ENCODE measurements at regions not wholly inside any gene's neighbourhood (a gene's known extent, or its start where the extent isn't known, plus 50 kb on each side); places are given as distances from the start of the nearest gene placed in this dataset.

DNA sequence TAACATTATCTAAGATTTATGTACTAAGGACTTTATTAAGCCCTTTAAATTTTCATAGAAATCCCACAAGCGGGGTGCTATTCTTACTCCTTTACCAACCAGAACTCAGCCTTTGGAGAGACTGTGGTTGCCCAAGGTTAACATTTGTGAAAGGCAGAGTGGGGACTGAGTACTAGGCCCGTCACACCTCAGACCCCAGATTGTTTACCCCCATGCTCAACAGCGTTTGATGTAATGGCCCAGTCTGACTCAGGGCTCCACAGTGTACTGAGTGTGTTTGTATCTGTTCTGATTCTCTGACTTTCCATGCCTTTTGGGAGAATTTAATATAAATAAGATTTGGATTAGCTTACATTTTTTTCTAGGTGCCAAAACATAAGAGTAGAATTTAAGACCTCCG, 110.0 kb downstream of the GAS1 start:
- DNase-seq (ENCODE audit: low read depth) = no peak
- TF ChIP-seq, protein P1, sequence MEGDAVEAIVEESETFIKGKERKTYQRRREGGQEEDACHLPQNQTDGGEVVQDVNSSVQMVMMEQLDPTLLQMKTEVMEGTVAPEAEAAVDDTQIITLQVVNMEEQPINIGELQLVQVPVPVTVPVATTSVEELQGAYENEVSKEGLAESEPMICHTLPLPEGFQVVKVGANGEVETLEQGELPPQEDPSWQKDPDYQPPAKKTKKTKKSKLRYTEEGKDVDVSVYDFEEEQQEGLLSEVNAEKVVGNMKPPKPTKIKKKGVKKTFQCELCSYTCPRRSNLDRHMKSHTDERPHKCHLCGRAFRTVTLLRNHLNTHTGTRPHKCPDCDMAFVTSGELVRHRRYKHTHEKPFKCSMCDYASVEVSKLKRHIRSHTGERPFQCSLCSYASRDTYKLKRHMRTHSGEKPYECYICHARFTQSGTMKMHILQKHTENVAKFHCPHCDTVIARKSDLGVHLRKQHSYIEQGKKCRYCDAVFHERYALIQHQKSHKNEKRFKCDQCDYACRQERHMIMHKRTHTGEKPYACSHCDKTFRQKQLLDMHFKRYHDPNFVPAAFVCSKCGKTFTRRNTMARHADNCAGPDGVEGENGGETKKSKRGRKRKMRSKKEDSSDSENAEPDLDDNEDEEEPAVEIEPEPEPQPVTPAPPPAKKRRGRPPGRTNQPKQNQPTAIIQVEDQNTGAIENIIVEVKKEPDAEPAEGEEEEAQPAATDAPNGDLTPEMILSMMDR (conservative IDR thresholded peaks at IDR 0.05; ENCODE audit: control insufficient read depth, insufficient read depth, low read depth, low read length) = no peak
- no peak overlapping the region for H3K4me3 ChIP-seq (ENCODE audit: control insufficient read depth, low read depth, low read length)

- DNase-seq (ENCODE audit: low read depth) = no peak
- TF ChIP-seq, protein P1 (conservative IDR thresholded peaks at IDR 0.05; ENCODE audit: control insufficient read depth, insufficient read depth, low read depth, low read length) = no peak
- no peak overlapping the region for H3K4me3 ChIP-seq (ENCODE audit: control insufficient read depth, low read depth, low read length)
These were observed 110.5 kb downstream of the GAS1 start for GRCh38 chr9:86836797-86837196.

DNA sequence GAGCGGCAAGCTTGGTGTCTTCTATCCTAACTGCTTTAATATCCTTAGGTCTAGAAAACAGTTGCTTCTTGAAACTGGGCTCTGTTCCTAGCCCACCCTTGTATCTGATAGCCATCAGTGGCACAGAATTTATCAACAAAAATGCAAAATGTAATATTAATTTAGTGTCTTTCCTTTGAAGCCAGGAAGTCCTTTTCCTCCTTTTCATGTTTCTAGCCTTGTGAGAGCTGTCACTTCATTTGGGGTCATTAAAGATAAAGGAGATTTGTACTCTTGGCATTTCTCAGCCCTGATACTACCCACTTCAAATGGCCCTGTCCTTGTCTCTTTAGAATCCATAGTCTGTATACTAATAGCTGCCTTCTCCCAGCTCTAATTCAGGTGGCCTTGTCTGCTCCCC, 111.0 kb downstream of the GAS1 start:
- DNase-seq (ENCODE audit: low read depth) = no peak
- TF ChIP-seq, protein P1 (conservative IDR thresholded peaks at IDR 0.05; ENCODE audit: control insufficient read depth, insufficient read depth, low read depth, low read length) = no peak
- H3K4me3 ChIP-seq (ENCODE audit: control insufficient read depth, low read depth, low read length) = no peak overlapping the region

DNA sequence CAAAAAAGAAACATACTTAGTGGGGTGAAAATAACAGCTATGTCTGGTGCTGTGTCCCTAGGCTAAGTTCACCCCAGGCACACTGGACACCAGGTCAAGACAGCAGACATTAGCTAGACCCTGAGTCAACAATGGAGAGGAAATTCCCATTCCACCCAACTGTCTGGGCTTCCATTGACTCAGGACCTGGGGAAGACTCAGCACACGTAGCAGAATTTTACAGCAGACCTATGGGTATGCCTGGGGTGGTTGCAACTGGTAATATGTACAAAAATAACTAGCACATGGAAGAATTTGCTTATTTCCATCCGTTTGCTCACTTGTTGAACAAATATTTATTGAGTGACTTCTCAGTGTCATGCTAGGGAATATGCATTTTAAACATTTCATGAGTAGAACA, 117.0 kb downstream of the GAS1 start:
- H3K4me3 ChIP-seq (ENCODE audit: control insufficient read depth, low read depth, low read length) = no peak overlapping the region
- TF ChIP-seq, protein P1 (conservative IDR thresholded peaks at IDR 0.05; ENCODE audit: control insufficient read depth, insufficient read depth, low read depth, low read length) = no peak
- no peak for DNase-seq (ENCODE audit: low read depth)

- no peak for DNase-seq (ENCODE audit: low read depth)
- TF ChIP-seq, protein P1 (conservative IDR thresholded peaks at IDR 0.05; ENCODE audit: control insufficient read depth, insufficient read depth, low read depth, low read length) = no peak
- H3K4me3 ChIP-seq (ENCODE audit: control insufficient read depth, low read depth, low read length) = no peak overlapping the region
These were observed 117.7 kb downstream of the GAS1 start for GRCh38 chr9:86829496-86830046.

DNA sequence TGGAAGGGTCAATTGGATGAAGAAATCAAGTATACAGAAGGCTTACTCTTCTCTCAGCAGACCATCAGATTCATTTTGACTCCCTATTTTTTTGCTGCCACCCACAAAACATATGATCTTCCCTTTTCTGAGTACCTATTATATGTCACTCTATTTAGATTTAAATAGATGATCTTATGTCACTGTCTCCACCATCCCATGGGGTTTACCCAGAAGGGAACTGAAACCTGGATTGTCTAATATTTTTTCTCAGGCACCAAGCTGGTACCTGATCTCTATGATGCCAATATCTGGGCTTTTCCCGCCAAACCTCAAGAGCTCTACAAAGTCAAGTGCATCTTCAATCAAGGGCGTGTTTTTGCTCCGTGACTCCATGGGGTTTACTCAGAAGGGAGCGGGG, 118.7 kb downstream of the GAS1 start:
- no peak for DNase-seq (ENCODE audit: low read depth)
- no peak overlapping the region for H3K4me3 ChIP-seq (ENCODE audit: control insufficient read depth, low read depth, low read length)
- TF ChIP-seq, protein P1 (conservative IDR thresholded peaks at IDR 0.05; ENCODE audit: control insufficient read depth, insufficient read depth, low read depth, low read length) = no peak

DNA sequence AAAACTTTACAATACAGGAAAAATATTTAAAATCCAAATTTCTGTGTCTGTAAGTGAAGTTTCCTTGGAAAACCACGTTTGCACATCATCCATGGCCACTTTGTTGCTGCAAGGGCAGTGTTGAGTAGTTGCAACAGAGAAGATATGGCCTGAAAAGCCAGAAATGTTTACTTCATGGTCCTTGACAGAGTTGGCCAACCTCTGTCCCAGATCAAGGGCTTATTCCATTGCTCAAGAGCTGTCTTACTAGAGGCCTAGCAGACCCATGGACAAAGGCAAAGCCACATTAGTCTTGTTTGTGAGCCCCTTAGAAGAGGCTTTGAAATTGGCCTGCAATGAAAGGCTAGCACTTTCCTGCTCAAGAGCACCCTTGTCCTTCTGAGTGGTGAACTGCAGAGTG, 119.4 kb downstream of the GAS1 start:
- DNase-seq (ENCODE audit: low read depth) = no peak
- TF ChIP-seq, protein P1 (conservative IDR thresholded peaks at IDR 0.05; ENCODE audit: control insufficient read depth, insufficient read depth, low read depth, low read length) = no peak
- no peak overlapping the region for H3K4me3 ChIP-seq (ENCODE audit: control insufficient read depth, low read depth, low read length)
